ENCODE measurements at regions not wholly inside any gene's neighbourhood (a gene's known extent, or its start where the extent isn't known, plus 50 kb on each side); places are given as distances from the start of the nearest gene placed in this dataset.

GRCh38 chr14:45680531-45680930 is 427.5 kb upstream of the MIS18BP1 start (continued):
- TF ChIP-seq RBBP5 (IDR thresholded peaks at IDR 0.05; ENCODE audit: borderline replicate concordance, low read depth, low read length) (no peak), CHD7 (IDR thresholded peaks at IDR 0.05; ENCODE audit: insufficient replicate concordance, low read length) (no peak)

Data from H1 (cell line).